ENCODE measurements at regions not wholly inside any gene's neighbourhood (a gene's known extent, or its start where the extent isn't known, plus 50 kb on each side); places are given as distances from the start of the nearest gene placed in this dataset.

GRCh38 chr14:40113671-40114070 is 681.4 kb upstream of the FBXO33 start:
- Mint-ChIP-seq H3K36me3 (ENCODE audit: low read depth) (no peaks in the 10 kb centered on the region), H3K27ac (no peak overlapping the region), H3K4me1 (no peaks in the 10 kb centered on the region), H3K9me3 (peaks cover 2% of the 10 kb centered on the region), H3K27me3 (ENCODE audit: insufficient read depth) (no peaks in the 10 kb centered on the region), H3K4me3 (no peak overlapping the region)
- Histone ChIP-seq H3K9ac (ENCODE audit: extremely low read depth, low read length, poor library complexity, severe bottlenecking) (no peak overlapping the region), H3K4me3 (ENCODE audit: low read length) (no peak overlapping the region), H3K4me1 (ENCODE audit: control insufficient read depth, insufficient read depth, low read length) (no peaks in the 10 kb centered on the region), H3K27me3 (ENCODE audit: control insufficient read depth, insufficient read depth, low read length, poor library complexity, severe bottlenecking) (no peaks in the 10 kb centered on the region), H3K9me3 (ENCODE audit: control insufficient read depth, low read length) (no peaks in the 10 kb centered on the region), H3K36me3 (ENCODE audit: control insufficient read depth, insufficient read depth, low read length) (no peaks in the 10 kb centered on the region), H3K27ac (ENCODE audit: low read depth, low read length) (no peak overlapping the region)
- no peak for DNase-seq
- no peak for TF ChIP-seq CTCF (conservative IDR thresholded peaks at IDR 0.05)

GRCh38 chr14:40100544-40101196 is 668.4 kb upstream of the FBXO33 start:
- H3K4me1 Mint-ChIP-seq, result no peaks in the 10 kb centered on the region

GRCh38 chr14:40099316-40099715 is 667.1 kb upstream of the FBXO33 start:
- Histone ChIP-seq H3K4me1 (ENCODE audit: control insufficient read depth, insufficient read depth, low read length) (no peaks in the 10 kb centered on the region), H3K4me3 (ENCODE audit: low read length) (no peak overlapping the region), H3K27me3 (ENCODE audit: control insufficient read depth, insufficient read depth, low read length, poor library complexity, severe bottlenecking) (no peaks in the 10 kb centered on the region), H3K36me3 (ENCODE audit: control insufficient read depth, insufficient read depth, low read length) (no peaks in the 10 kb centered on the region), H3K9ac (ENCODE audit: extremely low read depth, low read length, poor library complexity, severe bottlenecking) (no peak overlapping the region), H3K27ac (ENCODE audit: low read depth, low read length) (no peak overlapping the region), H3K9me3 (ENCODE audit: control insufficient read depth, low read length) (no peaks in the 10 kb centered on the region)
- H3K27ac Mint-ChIP-seq, result no peak overlapping the region
- no peaks in the 10 kb centered on the region for H3K36me3 Mint-ChIP-seq (ENCODE audit: low read depth)
- H3K4me3 Mint-ChIP-seq, result no peak overlapping the region
- no peaks in the 10 kb centered on the region for H3K27me3 Mint-ChIP-seq (ENCODE audit: insufficient read depth)
- no peaks in the 10 kb centered on the region for H3K4me1 Mint-ChIP-seq
- no peak for DNase-seq
- no peaks in the 10 kb centered on the region for H3K9me3 Mint-ChIP-seq
- no peak for TF ChIP-seq CTCF (conservative IDR thresholded peaks at IDR 0.05)
- 69 to 100% methylated on average over 1 to 2 of the region's 2 CpGs for WGBS, 2 experiments (ENCODE audit: insufficient coverage in 1 of 2, insufficient read length in 1 of 2)

More at GRCh38 chr14:40100544-40101196, 668.4 kb upstream of the FBXO33 start:
- H3K4me3 ChIP-seq (ENCODE audit: low read length), result no peak overlapping the region
- peaks cover 9% of the 10 kb centered on the region for H3K9me3 Mint-ChIP-seq
- H3K36me3 ChIP-seq (ENCODE audit: control insufficient read depth, insufficient read depth, low read length), result no peaks in the 10 kb centered on the region
- H3K27ac ChIP-seq (ENCODE audit: low read depth, low read length), result no peak overlapping the region
- no peaks in the 10 kb centered on the region for H3K27me3 ChIP-seq (ENCODE audit: control insufficient read depth, insufficient read depth, low read length, poor library complexity, severe bottlenecking)
- H3K36me3 Mint-ChIP-seq (ENCODE audit: low read depth), result no peaks in the 10 kb centered on the region
- H3K4me3 Mint-ChIP-seq, result no peak overlapping the region
- no peak overlapping the region for H3K9ac ChIP-seq (ENCODE audit: extremely low read depth, low read length, poor library complexity, severe bottlenecking)
- DNase-seq, result no peak
- no peak for TF ChIP-seq CTCF (conservative IDR thresholded peaks at IDR 0.05)
- 83% methylated on average over 1 of the region's 1 CpG; no CpG with 5 or more reads in 1 of the 2 experiments for WGBS, 2 experiments (ENCODE audit: insufficient coverage in 1 of 2, insufficient read length in 1 of 2)
- H3K27ac Mint-ChIP-seq, result no peak overlapping the region
- no peaks in the 10 kb centered on the region for H3K4me1 ChIP-seq (ENCODE audit: control insufficient read depth, insufficient read depth, low read length)
- no peaks in the 10 kb centered on the region for H3K9me3 ChIP-seq (ENCODE audit: control insufficient read depth, low read length)
- H3K27me3 Mint-ChIP-seq (ENCODE audit: insufficient read depth), result no peaks in the 10 kb centered on the region
